Keratinocyte (primary cell): ENCODE measurements at regions not wholly inside any gene's neighbourhood (a gene's known extent, or its start where the extent isn't known, plus 50 kb on each side); places are given as distances from the start of the nearest gene placed in this dataset.

Source experiments
- DNase-seq: peaks from one replicate; pipeline ENCODE4 v3.0.0-alpha.2; 2011; ENCODE audit warnings: low read depth, missing footprints, low spot score
- FAIRE-seq: peaks from 2 replicates; lab custom pipeline; 2011; peaks lifted over from hg19 to GRCh38; lab: Jason Lieb, UNC
- H2AFZ ChIP-seq: 2 replicates; pipeline ENCODE4 v1.6.0; 2012; ENCODE audit warnings: low read length, control low read depth, inconsistent platforms; ENCODE audit not compliant: control insufficient read depth
- H3K27ac ChIP-seq: 2 replicates; pipeline ENCODE4 v1.5.1; 2011; ENCODE audit warnings: low read length; ENCODE audit not compliant: control insufficient read depth, insufficient read depth
- H3K27me3 ChIP-seq: 3 replicates; pipeline ENCODE4 v1.6.0; 2011; ENCODE audit warnings: low read length; ENCODE audit not compliant: control insufficient read depth, insufficient read depth; ENCODE audit errors: extremely low read depth
- H3K36me3 ChIP-seq, 2 experiments: 2 replicates in 1 of 2; 3 replicates in 1 of 2; pipeline ENCODE4 v1.5.1; 2011; ENCODE audit warnings: low read length in 2 of 2, mild to moderate bottlenecking in 1 of 2; ENCODE audit not compliant: control insufficient read depth in 2 of 2, insufficient read depth in 2 of 2; ENCODE audit errors: extremely low read depth in 1 of 2
- H3K4me1 ChIP-seq: 3 replicates; pipeline ENCODE4 v1.5.1; 2011; ENCODE audit warnings: low read length; ENCODE audit not compliant: control insufficient read depth, insufficient read depth; ENCODE audit errors: extremely low read depth
- H3K4me2 ChIP-seq: 3 replicates; pipeline ENCODE4 v1.6.0; 2011; ENCODE audit warnings: low read depth, low read length; ENCODE audit not compliant: control insufficient read depth, insufficient read depth; ENCODE audit errors: extremely low read depth
- H3K4me3 ChIP-seq, 3 experiments: fragments of 200-600 bp in 1 of 3; sonication (generic) in 1 of 3; 2 replicates in 2 of 3; 3 replicates in 1 of 3; pipeline ENCODE4 v1.5.1; 2011 to 2016; ENCODE audit warnings: low read length in 3 of 3, mild to moderate bottlenecking in 3 of 3, control low read depth in 2 of 3, inconsistent platforms in 1 of 3, low read depth in 1 of 3, mixed read lengths in 1 of 3, mixed run types in 1 of 3, moderate library complexity in 1 of 3; ENCODE audit not compliant: control insufficient read depth in 2 of 3, insufficient read depth in 2 of 3; ENCODE audit errors: extremely low read depth in 1 of 3
- H3K79me2 ChIP-seq: 2 replicates; pipeline ENCODE4 v1.6.0; 2012; ENCODE audit warnings: low read length; ENCODE audit not compliant: control insufficient read depth, insufficient read depth
- H3K9ac ChIP-seq: 3 replicates; pipeline ENCODE4 v1.6.0; 2011; ENCODE audit warnings: low read length; ENCODE audit not compliant: control insufficient read depth, insufficient read depth; ENCODE audit errors: extremely low read depth
- H3K9me1 ChIP-seq: 3 replicates; pipeline ENCODE4 v1.6.0; 2011; ENCODE audit warnings: low read length; ENCODE audit not compliant: control insufficient read depth, insufficient read depth; ENCODE audit errors: extremely low read depth
- H3K9me3 ChIP-seq: 2 replicates; pipeline ENCODE4 v1.5.1; 2012; ENCODE audit warnings: low read depth, low read length; ENCODE audit not compliant: control insufficient read depth
- H4K20me1 ChIP-seq: 3 replicates; pipeline ENCODE4 v1.6.0; 2011; ENCODE audit warnings: low read length; ENCODE audit not compliant: control insufficient read depth, insufficient read depth; ENCODE audit errors: extremely low read depth
- EZH2 ChIP-seq: IDR thresholded peaks from one replicate; pipeline ENCODE4 v1.6.1; 2012; ENCODE audit warnings: inconsistent platforms, mild to moderate bottlenecking, low read length, moderate library complexity
- dilution Hi-C: fragments of 300-500 bp; cut with MboI; formaldehyde crosslinking; loops from one replicate; pipeline ENCODE4 v1.7.0; 2020; ENCODE audit warnings: low sequenced_read_pairs; ENCODE audit not compliant: extremely low pct_ligation_motif_present
- TF ChIP-seq, protein P1 (sequence below), 3 experiments: IDR thresholded peaks in 1 of 3; conservative IDR thresholded peaks in 1 of 3; optimal IDR thresholded peaks in 1 of 3; 2 replicates in 2 of 3; 3 replicates in 1 of 3; pipeline versions ENCODE3 to v1.5.1; 2011; ENCODE audit warnings: low read length in 3 of 3, mild to moderate bottlenecking in 3 of 3, moderate library complexity in 2 of 3, control low read depth in 1 of 3, inconsistent platforms in 1 of 3; ENCODE audit not compliant: insufficient read depth in 2 of 3; ENCODE audit errors: extremely low read depth in 1 of 3

DNA sequence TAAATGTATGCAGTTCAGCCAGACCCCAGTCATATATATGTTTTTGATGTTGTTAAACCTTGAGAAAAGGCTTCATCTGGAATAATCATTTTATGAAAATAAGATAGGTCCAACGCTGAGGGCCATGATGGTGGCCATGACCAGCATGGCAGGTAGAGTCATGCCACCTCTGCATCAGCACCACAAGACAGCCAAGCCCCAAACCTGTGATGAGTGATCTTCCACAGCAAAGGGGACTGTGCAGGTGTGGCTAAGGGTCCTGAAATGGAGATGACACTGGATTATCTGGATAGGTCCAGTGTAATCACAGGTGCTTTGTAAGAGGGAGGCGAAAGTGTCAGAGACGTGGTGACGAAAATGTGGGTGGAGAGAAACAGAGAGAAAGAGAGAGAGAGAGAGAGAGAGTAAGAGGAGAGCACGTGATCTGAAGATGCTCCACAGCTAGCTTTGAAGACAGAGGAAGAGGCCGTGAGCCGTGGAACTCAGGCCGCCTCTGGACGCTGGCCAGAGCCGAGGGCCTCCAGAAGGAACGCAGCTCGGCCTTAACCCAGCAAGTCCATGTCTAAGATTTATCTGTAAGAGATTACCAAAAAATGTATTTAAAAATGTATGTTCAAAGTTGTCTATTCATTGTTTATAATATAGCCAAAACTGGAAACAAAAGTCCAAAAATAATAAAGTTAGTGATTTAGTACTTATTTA lies 304.4 kb upstream of the SHH start:
- H3K4me2 ChIP-seq = no peak overlapping the region
- H3K36me3 ChIP-seq = no peaks in the 10 kb centered on the region
- TF ChIP-seq, protein P1, sequence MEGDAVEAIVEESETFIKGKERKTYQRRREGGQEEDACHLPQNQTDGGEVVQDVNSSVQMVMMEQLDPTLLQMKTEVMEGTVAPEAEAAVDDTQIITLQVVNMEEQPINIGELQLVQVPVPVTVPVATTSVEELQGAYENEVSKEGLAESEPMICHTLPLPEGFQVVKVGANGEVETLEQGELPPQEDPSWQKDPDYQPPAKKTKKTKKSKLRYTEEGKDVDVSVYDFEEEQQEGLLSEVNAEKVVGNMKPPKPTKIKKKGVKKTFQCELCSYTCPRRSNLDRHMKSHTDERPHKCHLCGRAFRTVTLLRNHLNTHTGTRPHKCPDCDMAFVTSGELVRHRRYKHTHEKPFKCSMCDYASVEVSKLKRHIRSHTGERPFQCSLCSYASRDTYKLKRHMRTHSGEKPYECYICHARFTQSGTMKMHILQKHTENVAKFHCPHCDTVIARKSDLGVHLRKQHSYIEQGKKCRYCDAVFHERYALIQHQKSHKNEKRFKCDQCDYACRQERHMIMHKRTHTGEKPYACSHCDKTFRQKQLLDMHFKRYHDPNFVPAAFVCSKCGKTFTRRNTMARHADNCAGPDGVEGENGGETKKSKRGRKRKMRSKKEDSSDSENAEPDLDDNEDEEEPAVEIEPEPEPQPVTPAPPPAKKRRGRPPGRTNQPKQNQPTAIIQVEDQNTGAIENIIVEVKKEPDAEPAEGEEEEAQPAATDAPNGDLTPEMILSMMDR (optimal IDR thresholded peaks at IDR 0.05 in 1 of 3, IDR thresholded peaks at IDR 0.05 in 1 of 3, conservative IDR thresholded peaks at IDR 0.05 in 1 of 3; ENCODE audit: extremely low read depth in 1 of 3, insufficient read depth in 2 of 3, low read length in 3 of 3) = no peak
- TF ChIP-seq EZH2 = no peak
- no peak for DNase-seq
- H3K9me3 ChIP-seq = no peaks in the 10 kb centered on the region
- dilution Hi-C loops = no loop called here
- no peak overlapping the region for H3K9ac ChIP-seq
- H3K9me1 ChIP-seq = no peaks in the 10 kb centered on the region
- H3K27ac ChIP-seq = no peak overlapping the region
- H3K27me3 ChIP-seq = no peaks in the 10 kb centered on the region
- H3K4me3 ChIP-seq = no peak overlapping the region
- H3K79me2 ChIP-seq = no peaks in the 10 kb centered on the region
- no peak for FAIRE-seq
- H3K4me1 ChIP-seq = no peaks in the 10 kb centered on the region
- H2AFZ ChIP-seq = no peak overlapping the region
- H4K20me1 ChIP-seq = no peaks in the 10 kb centered on the region

DNA sequence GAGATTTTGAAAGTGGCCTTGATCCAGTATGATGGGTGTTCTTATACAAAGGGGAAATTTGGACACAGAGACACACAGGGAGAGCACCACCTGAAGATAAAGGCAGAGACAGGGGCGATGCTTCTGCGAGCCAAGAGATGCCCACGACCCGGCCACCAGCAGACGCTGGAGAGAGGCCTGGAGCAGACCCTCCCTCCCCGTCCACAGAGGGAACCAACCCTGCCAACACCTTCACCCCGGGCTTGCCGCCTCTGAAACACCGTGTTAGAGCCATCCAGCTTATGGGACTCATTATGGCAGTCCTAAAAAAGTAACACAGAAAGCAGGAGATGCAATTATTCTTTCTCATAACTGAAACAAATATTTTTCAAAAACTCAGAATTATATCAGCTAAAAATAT lies 303.3 kb upstream of the SHH start:
- H4K20me1 ChIP-seq = no peaks in the 10 kb centered on the region
- no peak overlapping the region for H2AFZ ChIP-seq
- H3K4me3 ChIP-seq = no peak overlapping the region
- DNase-seq = no peak
- no peak for TF ChIP-seq EZH2
- TF ChIP-seq, protein P1 (optimal IDR thresholded peaks at IDR 0.05 in 1 of 3, IDR thresholded peaks at IDR 0.05 in 1 of 3, conservative IDR thresholded peaks at IDR 0.05 in 1 of 3; ENCODE audit: extremely low read depth in 1 of 3, insufficient read depth in 2 of 3, low read length in 3 of 3) = no peak
- H3K4me2 ChIP-seq = no peak overlapping the region
- no peak overlapping the region for H3K27ac ChIP-seq
- H3K79me2 ChIP-seq = no peaks in the 10 kb centered on the region
- H3K36me3 ChIP-seq = no peaks in the 10 kb centered on the region
- no peaks in the 10 kb centered on the region for H3K27me3 ChIP-seq
- no peak overlapping the region for H3K9ac ChIP-seq
- H3K9me3 ChIP-seq = no peaks in the 10 kb centered on the region
- no peak for FAIRE-seq
- no peaks in the 10 kb centered on the region for H3K4me1 ChIP-seq
- dilution Hi-C loops = no loop called here
- no peaks in the 10 kb centered on the region for H3K9me1 ChIP-seq
